ENCODE measurements at regions not wholly inside any gene's neighbourhood (a gene's known extent, or its start where the extent isn't known, plus 50 kb on each side); places are given as distances from the start of the nearest gene placed in this dataset.

- no peaks in the 10 kb centered on the region for H3K36me3 ChIP-seq (ENCODE audit: insufficient read depth, low read length)
- no peaks in the 10 kb centered on the region for H3K4me1 ChIP-seq (ENCODE audit: insufficient read depth, low read length, poor library complexity, severe bottlenecking)
- no peaks in the 10 kb centered on the region for H3K9me2 ChIP-seq (replicated peaks; ENCODE audit: low read depth, low read length)
- H3K79me2 ChIP-seq (ENCODE audit: insufficient read depth, low read length), result no peaks in the 10 kb centered on the region
- no peak overlapping the region for H2AFZ ChIP-seq (ENCODE audit: low read length)
- no peaks in the 10 kb centered on the region for H3K9me3 ChIP-seq (ENCODE audit: insufficient read depth, low read depth, low read length)
- no peaks in the 10 kb centered on the region for H3K27me3 ChIP-seq (ENCODE audit: insufficient read depth, low read length, poor library complexity, severe bottlenecking)
- no peak for TF ChIP-seq CTCF (conservative IDR thresholded peaks at IDR 0.05; ENCODE audit: low read length)
- no peak for TF ChIP-seq EZH2phosphoT487 (IDR thresholded peaks at IDR 0.05; ENCODE audit: borderline replicate concordance)
- H3K9ac ChIP-seq (ENCODE audit: low read depth, low read length, poor library complexity, severe bottlenecking), result no peak overlapping the region
- H3K4me3 ChIP-seq (ENCODE audit: low read length, poor library complexity, severe bottlenecking), result no peak overlapping the region
- H4K20me1 ChIP-seq (ENCODE audit: insufficient read depth, low read length, poor library complexity, severe bottlenecking), result no peaks in the 10 kb centered on the region
- H3K4me2 ChIP-seq (ENCODE audit: low read depth, low read length, poor library complexity, severe bottlenecking), result no peak overlapping the region
- H3F3A ChIP-seq (ENCODE audit: low read depth), result no peaks in the 10 kb centered on the region
Observed at GRCh38 chr12:118521036-118521370, 144.6 kb downstream of the SUDS3 start.

GRCh38 chr12:118524446-118524845 is 148.1 kb downstream of the SUDS3 start:
- H3F3A ChIP-seq (ENCODE audit: low read depth), result no peaks in the 10 kb centered on the region
- no peaks in the 10 kb centered on the region for H4K20me1 ChIP-seq (ENCODE audit: insufficient read depth, low read length, poor library complexity, severe bottlenecking)
- no peak overlapping the region for H3K9ac ChIP-seq (ENCODE audit: low read depth, low read length, poor library complexity, severe bottlenecking)
- no peak overlapping the region for H3K4me2 ChIP-seq (ENCODE audit: low read depth, low read length, poor library complexity, severe bottlenecking)
- H3K9me2 ChIP-seq (replicated peaks; ENCODE audit: low read depth, low read length), result no peaks in the 10 kb centered on the region
- H3K4me1 ChIP-seq (ENCODE audit: insufficient read depth, low read length, poor library complexity, severe bottlenecking), result no peaks in the 10 kb centered on the region
- TF ChIP-seq EZH2phosphoT487 (IDR thresholded peaks at IDR 0.05; ENCODE audit: borderline replicate concordance) (no peak), CTCF (conservative IDR thresholded peaks at IDR 0.05; ENCODE audit: low read length) (no peak)
- H3K4me3 ChIP-seq (ENCODE audit: low read length, poor library complexity, severe bottlenecking), result no peak overlapping the region
- no peaks in the 10 kb centered on the region for H3K79me2 ChIP-seq (ENCODE audit: insufficient read depth, low read length)
- no peaks in the 10 kb centered on the region for H3K9me3 ChIP-seq (ENCODE audit: insufficient read depth, low read depth, low read length)
- no peak overlapping the region for H2AFZ ChIP-seq (ENCODE audit: low read length)
- no peaks in the 10 kb centered on the region for H3K27me3 ChIP-seq (ENCODE audit: insufficient read depth, low read length, poor library complexity, severe bottlenecking)
- no peaks in the 10 kb centered on the region for H3K36me3 ChIP-seq (ENCODE audit: insufficient read depth, low read length)

- H3K36me3 ChIP-seq (ENCODE audit: insufficient read depth, low read length), result no peaks in the 10 kb centered on the region
- no peaks in the 10 kb centered on the region for H3K4me1 ChIP-seq (ENCODE audit: insufficient read depth, low read length, poor library complexity, severe bottlenecking)
- no peaks in the 10 kb centered on the region for H3K9me2 ChIP-seq (replicated peaks; ENCODE audit: low read depth, low read length)
- no peaks in the 10 kb centered on the region for H3K27me3 ChIP-seq (ENCODE audit: insufficient read depth, low read length, poor library complexity, severe bottlenecking)
- no peak overlapping the region for H3K4me3 ChIP-seq (ENCODE audit: low read length, poor library complexity, severe bottlenecking)
- no peaks in the 10 kb centered on the region for H4K20me1 ChIP-seq (ENCODE audit: insufficient read depth, low read length, poor library complexity, severe bottlenecking)
- H3K79me2 ChIP-seq (ENCODE audit: insufficient read depth, low read length), result no peaks in the 10 kb centered on the region
- H3K9ac ChIP-seq (ENCODE audit: low read depth, low read length, poor library complexity, severe bottlenecking), result no peak overlapping the region
- no peaks in the 10 kb centered on the region for H3F3A ChIP-seq (ENCODE audit: low read depth)
- no peaks in the 10 kb centered on the region for H3K9me3 ChIP-seq (ENCODE audit: insufficient read depth, low read depth, low read length)
- H3K4me2 ChIP-seq (ENCODE audit: low read depth, low read length, poor library complexity, severe bottlenecking), result no peak overlapping the region
- TF ChIP-seq EZH2phosphoT487 (IDR thresholded peaks at IDR 0.05; ENCODE audit: borderline replicate concordance), result no peak
- no peak for TF ChIP-seq CTCF (conservative IDR thresholded peaks at IDR 0.05; ENCODE audit: low read length)
- H2AFZ ChIP-seq (ENCODE audit: low read length), result no peak overlapping the region
Observed at GRCh38 chr12:118525216-118525615, 148.9 kb downstream of the SUDS3 start.
